ENCODE measurements at regions not wholly inside any gene's neighbourhood (a gene's known extent, or its start where the extent isn't known, plus 50 kb on each side); places are given as distances from the start of the nearest gene placed in this dataset.

DNA sequence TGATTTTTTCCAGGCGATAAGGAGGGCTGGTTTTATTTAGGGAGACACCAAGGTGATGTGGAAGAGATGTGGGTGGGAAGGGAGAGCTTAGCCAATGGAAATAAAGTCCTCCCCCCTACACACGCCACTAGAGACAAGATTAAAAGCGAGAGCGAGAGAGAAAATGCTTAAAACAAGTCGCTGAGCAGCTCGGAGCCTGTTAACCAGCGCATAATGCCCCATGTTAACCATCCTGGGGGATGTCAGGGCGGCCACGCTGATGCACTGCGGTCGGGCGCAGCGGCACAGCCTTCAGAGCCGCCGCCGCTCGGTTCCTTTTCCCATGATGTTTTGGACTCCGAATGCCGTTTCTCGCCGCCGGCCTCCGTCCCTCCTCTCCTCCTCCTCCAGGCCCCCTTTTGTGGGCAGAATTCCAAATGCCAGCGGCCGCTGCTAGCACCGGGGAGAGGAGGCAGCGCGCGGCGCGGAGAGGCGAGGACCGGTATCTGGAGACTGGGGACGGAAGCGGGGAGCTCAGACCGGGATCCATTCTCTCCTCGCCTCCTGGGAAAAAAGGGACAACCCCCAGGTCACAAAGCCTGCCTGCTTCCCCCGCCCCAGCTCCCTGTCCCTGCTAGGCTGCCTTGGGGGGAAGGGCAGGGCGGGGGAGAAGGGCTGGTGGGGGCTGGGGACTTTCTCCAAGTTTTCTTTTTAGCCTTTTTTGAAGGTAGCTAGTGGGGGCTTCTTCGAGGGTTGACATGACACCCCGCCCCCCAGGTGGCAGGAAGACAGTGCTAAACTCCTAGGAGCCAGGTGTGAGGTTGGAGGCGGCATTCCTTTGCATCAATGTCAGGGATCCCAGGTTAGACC is 98.1 kb upstream of the CCL2 start:
- TF ChIP-seq, protein P1, sequence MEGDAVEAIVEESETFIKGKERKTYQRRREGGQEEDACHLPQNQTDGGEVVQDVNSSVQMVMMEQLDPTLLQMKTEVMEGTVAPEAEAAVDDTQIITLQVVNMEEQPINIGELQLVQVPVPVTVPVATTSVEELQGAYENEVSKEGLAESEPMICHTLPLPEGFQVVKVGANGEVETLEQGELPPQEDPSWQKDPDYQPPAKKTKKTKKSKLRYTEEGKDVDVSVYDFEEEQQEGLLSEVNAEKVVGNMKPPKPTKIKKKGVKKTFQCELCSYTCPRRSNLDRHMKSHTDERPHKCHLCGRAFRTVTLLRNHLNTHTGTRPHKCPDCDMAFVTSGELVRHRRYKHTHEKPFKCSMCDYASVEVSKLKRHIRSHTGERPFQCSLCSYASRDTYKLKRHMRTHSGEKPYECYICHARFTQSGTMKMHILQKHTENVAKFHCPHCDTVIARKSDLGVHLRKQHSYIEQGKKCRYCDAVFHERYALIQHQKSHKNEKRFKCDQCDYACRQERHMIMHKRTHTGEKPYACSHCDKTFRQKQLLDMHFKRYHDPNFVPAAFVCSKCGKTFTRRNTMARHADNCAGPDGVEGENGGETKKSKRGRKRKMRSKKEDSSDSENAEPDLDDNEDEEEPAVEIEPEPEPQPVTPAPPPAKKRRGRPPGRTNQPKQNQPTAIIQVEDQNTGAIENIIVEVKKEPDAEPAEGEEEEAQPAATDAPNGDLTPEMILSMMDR (IDR thresholded peaks at IDR 0.05) = no peak
- no peak for TF ChIP-seq EZH2 (IDR thresholded peaks at IDR 0.05; ENCODE audit: borderline replicate concordance, insufficient read depth, low read depth, low read length, poor library complexity, severe bottlenecking)
